PC-9 (cell line): ENCODE measurements at regions not wholly inside any gene's neighbourhood (a gene's known extent, or its start where the extent isn't known, plus 50 kb on each side); places are given as distances from the start of the nearest gene placed in this dataset.

ENCODE experiments used
- BruUV-seq: library from RNA; stranded (reverse); fragments of 400-500 nt; replicated peaks from 2 replicates; lab custom pipeline; 2021; lab: Mats Ljungman, UMichigan
- CTCF ChIA-PET: fragments of 300-600 bp; sonication (Branson Sonifier 250); formaldehyde crosslinking; loops from one replicate; lab custom pipeline; 2022; ENCODE audit warnings: antibody characterized with exemption; lab: Charles Lee
- POLR2A ChIA-PET: fragments of 300-600 bp; sonication (Branson Sonifier 250); formaldehyde crosslinking; loops from one replicate; lab custom pipeline; 2022; ENCODE audit warnings: antibody characterized with exemption; ENCODE audit not compliant: unreplicated experiment; lab: Charles Lee
- DNase-seq, 2 experiments: peaks; one replicate each; pipeline versions ENCODE4 v3.0.0 to v3.0.0-alpha.2; 2015 to 2022; ENCODE audit warnings: mixed read lengths in 1 of 2
- H2AFZ ChIP-seq: fragments of 200-600 bp; sonication (generic); 2 replicates; pipeline ENCODE4 v1.8.1; 2017; ENCODE audit warnings: antibody characterized with exemption
- H3F3A ChIP-seq: fragments of 200-600 bp; sonication (generic); 2 replicates; pipeline ENCODE4 v1.8.1; 2017; ENCODE audit warnings: antibody characterized with exemption, mild to moderate bottlenecking, low read depth; ENCODE audit not compliant: insufficient read depth
- H3K27ac ChIP-seq: fragments of 200-600 bp; sonication (generic); 2 replicates; pipeline ENCODE4 v1.6.1; 2016; ENCODE audit warnings: mixed run types
- H3K27me3 ChIP-seq: fragments of 200-600 bp; sonication (generic); 2 replicates; pipeline ENCODE4 v1.6.1; 2016; ENCODE audit warnings: low read depth, mixed run types; ENCODE audit not compliant: insufficient read depth
- H3K36me3 ChIP-seq: fragments of 200-600 bp; sonication (generic); 2 replicates; pipeline ENCODE4 v1.6.1; 2016; ENCODE audit warnings: low read depth, mixed run types
- H3K4me1 ChIP-seq: fragments of 200-600 bp; sonication (generic); replicated peaks from 2 replicates; pipeline ENCODE4 v1.6.1; 2016; ENCODE audit warnings: mixed run types; ENCODE audit not compliant: insufficient read depth
- H3K4me2 ChIP-seq: fragments of 200-600 bp; sonication (generic); 2 replicates; pipeline ENCODE4 v1.6.1; 2017; ENCODE audit warnings: mixed run types
- H3K4me3 ChIP-seq: fragments of 200-600 bp; sonication (generic); 2 replicates; pipeline ENCODE4 v1.6.1; 2016; ENCODE audit warnings: mixed run types
- H3K79me2 ChIP-seq: fragments of 200-600 bp; sonication (generic); 2 replicates; pipeline ENCODE4 v1.6.1; 2017; ENCODE audit warnings: low read depth, mixed run types
- H3K9me2 ChIP-seq: fragments of 200-600 bp; sonication (generic); 2 replicates; pipeline ENCODE4 v1.8.1; 2017; ENCODE audit warnings: mild to moderate bottlenecking; ENCODE audit not compliant: insufficient read depth
- H3K9me3 ChIP-seq: fragments of 200-600 bp; sonication (generic); 2 replicates; pipeline ENCODE4 v1.8.1; 2016; ENCODE audit warnings: low read depth; ENCODE audit not compliant: insufficient read depth
- H4K20me1 ChIP-seq: fragments of 200-600 bp; sonication (generic); 2 replicates; pipeline ENCODE4 v1.8.1; 2017; ENCODE audit not compliant: insufficient read depth
- CTCF ChIP-seq: fragments of 200-600 bp; sonication (generic); conservative IDR thresholded peaks from 2 replicates; pipeline ENCODE4 v1.6.1; 2017; ENCODE audit warnings: mixed run types, antibody characterized with exemption, mild to moderate bottlenecking, moderate library complexity
- EZH2 ChIP-seq: fragments of 200-600 bp; sonication (generic); IDR thresholded peaks from 2 replicates; pipeline ENCODE4 v1.8.0; 2017; ENCODE audit warnings: antibody characterized with exemption, low read depth
- intact Hi-C: fragments of 100-400 bp; cut with micrococcal nuclease; formaldehyde crosslinking; loops from one replicate; pipeline ENCODE4 v1.10.0; 2022; ENCODE audit not compliant: unreplicated experiment

- no TSS peak for BruUV-seq
- H4K20me1 ChIP-seq, result no peaks in the 10 kb centered on the region
Measured at GRCh38 chrX:14300376-14300775, 229.0 kb upstream of the GLRA2 start.

GRCh38 chrX:14295426-14295825 lies 233.9 kb upstream of the GLRA2 start:
- TF ChIP-seq CTCF (no peak), EZH2 (no peak)
- Histone ChIP-seq H4K20me1 (no peaks in the 10 kb centered on the region), H3K4me2 (no peak overlapping the region), H3F3A (no peaks in the 10 kb centered on the region), H3K27me3 (no peaks in the 10 kb centered on the region), H3K36me3 (no peaks in the 10 kb centered on the region), H3K9me2 (no peaks in the 10 kb centered on the region), H3K4me1 (no peaks in the 10 kb centered on the region), H3K79me2 (no peaks in the 10 kb centered on the region), H3K9me3 (no peaks in the 10 kb centered on the region), H3K4me3 (no peak overlapping the region), H3K27ac (no peak overlapping the region), H2AFZ (no peak overlapping the region)
- BruUV-seq, result no TSS peak
- intact Hi-C loops, result no loop called here
- ChIA-PET CTCF (no interaction called here), POLR2A (no interaction called here)
- DNase-seq, result no peak

More at GRCh38 chrX:14300376-14300775, 229.0 kb upstream of the GLRA2 start:
- Histone ChIP-seq H3F3A (no peaks in the 10 kb centered on the region), H3K4me1 (no peaks in the 10 kb centered on the region), H3K36me3 (no peaks in the 10 kb centered on the region), H3K9me2 (no peaks in the 10 kb centered on the region), H3K9me3 (no peaks in the 10 kb centered on the region), H3K4me3 (no peak overlapping the region), H3K79me2 (no peaks in the 10 kb centered on the region), H3K27ac (no peak overlapping the region), H2AFZ (no peak overlapping the region), H3K4me2 (no peak overlapping the region), H3K27me3 (no peaks in the 10 kb centered on the region)
- ChIA-PET POLR2A (no interaction called here), CTCF (no interaction called here)
- DNase-seq, result no peak
- TF ChIP-seq EZH2 (no peak), CTCF (no peak)
- intact Hi-C loops, result no loop called here

GRCh38 chrX:14291666-14292500 lies 237.5 kb upstream of the GLRA2 start:
- no peak overlapping the region for H3K4me3 ChIP-seq
- no peaks in the 10 kb centered on the region for H3K27me3 ChIP-seq
- CTCF ChIA-PET, result no interaction called here
- no peaks in the 10 kb centered on the region for H3K9me2 ChIP-seq
- no peak overlapping the region for H3K4me2 ChIP-seq
- no peak overlapping the region for H2AFZ ChIP-seq
- no peak for DNase-seq
- H3F3A ChIP-seq, result no peaks in the 10 kb centered on the region
- no peaks in the 10 kb centered on the region for H3K36me3 ChIP-seq
- H3K79me2 ChIP-seq, result no peaks in the 10 kb centered on the region
- H4K20me1 ChIP-seq, result no peaks in the 10 kb centered on the region
- TF ChIP-seq CTCF, result no peak
- no peak for TF ChIP-seq EZH2
- POLR2A ChIA-PET, result no interaction called here
- no TSS peak for BruUV-seq
- H3K9me3 ChIP-seq, result no peaks in the 10 kb centered on the region
- H3K27ac ChIP-seq, result no peak overlapping the region
- intact Hi-C loops, result no loop called here
- no peaks in the 10 kb centered on the region for H3K4me1 ChIP-seq
